ENCODE measurements at regions not wholly inside any gene's neighbourhood (a gene's known extent, or its start where the extent isn't known, plus 50 kb on each side); places are given as distances from the start of the nearest gene placed in this dataset.

DNA sequence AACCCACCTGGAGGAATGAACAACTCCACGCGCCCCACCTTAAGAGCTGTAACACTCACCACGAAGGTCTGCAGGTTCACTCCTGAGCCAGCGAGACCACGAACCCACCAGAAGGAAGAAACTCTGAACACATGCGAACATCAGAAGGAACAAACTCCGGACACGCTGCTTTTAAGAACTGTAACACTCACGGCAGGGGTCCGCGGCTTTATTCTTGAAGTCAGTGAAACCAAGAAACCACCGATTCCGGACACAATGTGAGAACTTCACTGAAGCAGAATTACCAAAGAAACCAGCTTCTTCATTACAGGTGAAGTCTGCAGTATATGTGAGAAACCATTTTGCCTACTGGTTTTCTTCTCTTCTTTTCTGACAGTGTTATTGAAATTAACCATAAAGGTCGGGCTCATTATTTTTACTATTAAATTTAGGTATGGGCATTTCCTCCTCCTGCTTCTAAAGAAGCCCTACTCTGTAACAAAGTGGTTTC, 303.0 kb downstream of the KCNA4 start:
- peaks cover 5% of the 10 kb centered on the region for H3K9me3 ChIP-seq (replicated peaks; ENCODE audit: control insufficient read depth, low read depth, low read length)
- 94% methylated on average over 9 of the region's 14 CpGs for WGBS (ENCODE audit: insufficient coverage)
- no peaks in the 10 kb centered on the region for H3K36me3 ChIP-seq (ENCODE audit: control insufficient read depth, insufficient read depth, low read length)

GRCh38 chr11:29712616-29713015, 304.2 kb downstream of the KCNA4 start:
- Histone ChIP-seq H3K27me3 (ENCODE audit: control insufficient read depth, insufficient read depth, low read length) (no peaks in the 10 kb centered on the region), H3K9me3 (replicated peaks; ENCODE audit: control insufficient read depth, low read depth, low read length) (peaks cover 5% of the 10 kb centered on the region), H3K4me1 (ENCODE audit: control insufficient read depth, insufficient read depth, low read length) (no peaks in the 10 kb centered on the region), H3K27ac (ENCODE audit: low read length) (no peak overlapping the region), H3K36me3 (ENCODE audit: control insufficient read depth, insufficient read depth, low read length) (no peaks in the 10 kb centered on the region), H3K4me3 (ENCODE audit: low read length) (no peak overlapping the region)
- 90% methylated on average over 8 of the region's 12 CpGs for WGBS (ENCODE audit: insufficient coverage)
- no peak for DNase-seq

More for the DNA sequence above, 303.0 kb downstream of the KCNA4 start:
- H3K27ac ChIP-seq (ENCODE audit: low read length) = no peak overlapping the region
- H3K4me1 ChIP-seq (ENCODE audit: control insufficient read depth, insufficient read depth, low read length) = no peaks in the 10 kb centered on the region
- H3K27me3 ChIP-seq (ENCODE audit: control insufficient read depth, insufficient read depth, low read length) = no peaks in the 10 kb centered on the region
- DNase-seq = no peak
- H3K4me3 ChIP-seq (ENCODE audit: low read length) = no peak overlapping the region

DNA sequence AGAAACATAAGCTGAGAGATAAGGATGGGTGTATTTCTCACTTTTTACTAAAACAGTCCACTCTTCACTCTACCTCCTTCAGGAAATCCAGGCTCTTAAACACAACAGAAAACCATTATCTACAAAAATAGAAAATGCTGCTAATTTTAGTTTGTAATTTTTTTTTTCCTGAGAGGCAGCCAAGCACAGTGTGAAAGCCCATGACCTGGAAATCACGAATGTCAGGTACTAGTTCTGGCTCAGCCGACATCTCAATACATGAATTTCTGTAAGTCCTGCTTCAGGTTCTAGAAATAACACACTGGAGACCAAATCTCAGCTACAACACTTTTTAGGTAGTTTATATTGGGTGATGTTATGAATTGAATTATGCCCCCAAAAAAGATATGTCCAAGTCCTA, 308.9 kb downstream of the KCNA4 start:
- peaks cover 5% of the 10 kb centered on the region for H3K9me3 ChIP-seq (replicated peaks; ENCODE audit: control insufficient read depth, low read depth, low read length)
- no peak for DNase-seq
- no peak overlapping the region for H3K27ac ChIP-seq (ENCODE audit: low read length)
- H3K36me3 ChIP-seq (ENCODE audit: control insufficient read depth, insufficient read depth, low read length) = no peaks in the 10 kb centered on the region
- H3K27me3 ChIP-seq (ENCODE audit: control insufficient read depth, insufficient read depth, low read length) = no peaks in the 10 kb centered on the region
- WGBS (ENCODE audit: insufficient coverage) = no CpG with 5 or more reads among the region's 2 CpGs
- no peaks in the 10 kb centered on the region for H3K4me1 ChIP-seq (ENCODE audit: control insufficient read depth, insufficient read depth, low read length)
- no peak overlapping the region for H3K4me3 ChIP-seq (ENCODE audit: low read length)

DNA sequence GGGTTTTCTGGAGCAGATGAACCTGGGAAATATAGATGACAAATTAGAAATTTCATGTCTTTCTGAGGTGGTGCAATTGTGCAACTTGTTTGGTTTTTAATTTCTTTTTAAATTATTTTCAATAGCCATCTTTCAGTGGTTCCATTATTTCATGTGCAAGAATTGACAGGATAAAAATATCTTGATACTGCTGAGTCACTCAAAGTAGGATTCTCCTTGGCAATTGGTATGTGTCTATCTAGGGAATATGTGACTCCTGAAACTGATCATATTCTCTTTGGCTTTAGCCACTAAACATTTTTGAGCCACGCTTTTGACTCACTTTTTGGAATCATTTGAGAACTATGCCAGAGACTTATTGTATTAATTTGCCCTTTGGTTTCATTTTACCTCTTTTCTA, 331.5 kb downstream of the KCNA4 start:
- Histone ChIP-seq H3K36me3 (ENCODE audit: control insufficient read depth, insufficient read depth, low read length) (no peaks in the 10 kb centered on the region), H3K9me3 (replicated peaks; ENCODE audit: control insufficient read depth, low read depth, low read length) (no peaks in the 10 kb centered on the region), H3K27ac (ENCODE audit: low read length) (no peak overlapping the region), H3K4me1 (ENCODE audit: control insufficient read depth, insufficient read depth, low read length) (no peaks in the 10 kb centered on the region), H3K27me3 (ENCODE audit: control insufficient read depth, insufficient read depth, low read length) (no peaks in the 10 kb centered on the region), H3K4me3 (ENCODE audit: low read length) (no peak overlapping the region)
- DNase-seq = no peak
- no CpG with 5 or more reads among the region's 1 CpG for WGBS (ENCODE audit: insufficient coverage)

DNA sequence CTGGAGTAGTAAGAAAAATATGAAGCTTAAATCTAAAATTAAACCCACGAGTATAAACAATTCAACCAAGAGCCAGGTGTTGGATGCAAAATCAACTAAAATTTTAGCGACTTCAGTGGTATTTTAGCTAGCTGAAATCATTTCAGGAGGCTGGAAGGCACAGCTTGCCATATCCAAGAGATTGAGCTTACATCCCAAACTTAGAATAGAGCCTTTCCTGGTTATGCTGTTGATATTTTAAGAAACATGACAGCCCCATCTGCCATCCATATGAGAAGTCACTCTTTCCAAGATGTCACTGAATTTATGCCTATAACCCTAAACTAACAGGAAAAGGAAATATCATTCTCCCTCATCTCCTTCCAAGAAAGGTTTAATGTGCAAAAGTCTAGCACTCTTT, 334.0 kb downstream of the KCNA4 start:
- Histone ChIP-seq H3K9me3 (replicated peaks; ENCODE audit: control insufficient read depth, low read depth, low read length) (no peaks in the 10 kb centered on the region), H3K27ac (ENCODE audit: low read length) (no peak overlapping the region), H3K27me3 (ENCODE audit: control insufficient read depth, insufficient read depth, low read length) (no peaks in the 10 kb centered on the region), H3K4me3 (ENCODE audit: low read length) (no peak overlapping the region), H3K36me3 (ENCODE audit: control insufficient read depth, insufficient read depth, low read length) (no peaks in the 10 kb centered on the region), H3K4me1 (ENCODE audit: control insufficient read depth, insufficient read depth, low read length) (no peaks in the 10 kb centered on the region)
- WGBS (ENCODE audit: insufficient coverage) = no CpG with 5 or more reads among the region's 2 CpGs
- no peak for DNase-seq

- H3K27ac ChIP-seq (ENCODE audit: low read length) = no peak overlapping the region
- H3K9me3 ChIP-seq (replicated peaks; ENCODE audit: control insufficient read depth, low read depth, low read length) = no peaks in the 10 kb centered on the region
- no peaks in the 10 kb centered on the region for H3K4me1 ChIP-seq (ENCODE audit: control insufficient read depth, insufficient read depth, low read length)
- H3K4me3 ChIP-seq (ENCODE audit: low read length) = no peak overlapping the region
- WGBS (ENCODE audit: insufficient coverage) = 100% methylated on average over 1 of the region's 3 CpGs
- no peaks in the 10 kb centered on the region for H3K27me3 ChIP-seq (ENCODE audit: control insufficient read depth, insufficient read depth, low read length)
- no peak for DNase-seq
- no peaks in the 10 kb centered on the region for H3K36me3 ChIP-seq (ENCODE audit: control insufficient read depth, insufficient read depth, low read length)
Measured at GRCh38 chr11:29679996-29680395, 336.8 kb downstream of the KCNA4 start.

DNA sequence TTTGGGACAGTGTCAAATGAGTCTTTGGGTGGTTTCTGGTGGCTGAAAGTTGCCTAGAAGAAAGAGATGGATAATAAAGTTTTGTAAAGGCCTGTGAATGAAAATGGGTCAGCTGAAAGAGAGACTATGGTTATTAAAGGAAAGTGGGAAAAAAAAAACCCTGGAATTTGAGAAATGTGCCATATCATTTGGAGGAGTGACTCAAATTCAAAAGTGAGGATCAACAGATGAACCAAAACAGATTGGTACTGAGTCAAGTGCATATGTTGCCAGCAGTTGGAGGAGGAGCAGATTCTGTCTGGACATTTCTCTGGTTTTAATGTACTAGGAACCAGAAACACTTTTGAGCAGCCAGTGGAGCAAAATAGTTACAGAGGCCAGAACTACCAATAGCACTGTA, 339.8 kb downstream of the KCNA4 start:
- Histone ChIP-seq H3K9me3 (replicated peaks; ENCODE audit: control insufficient read depth, low read depth, low read length) (no peaks in the 10 kb centered on the region), H3K27me3 (ENCODE audit: control insufficient read depth, insufficient read depth, low read length) (no peaks in the 10 kb centered on the region), H3K4me1 (ENCODE audit: control insufficient read depth, insufficient read depth, low read length) (no peaks in the 10 kb centered on the region), H3K36me3 (ENCODE audit: control insufficient read depth, insufficient read depth, low read length) (no peaks in the 10 kb centered on the region), H3K4me3 (ENCODE audit: low read length) (no peak overlapping the region), H3K27ac (ENCODE audit: low read length) (no peak overlapping the region)
- DNase-seq = no peak

- no peak overlapping the region for H3K27ac ChIP-seq (ENCODE audit: low read length)
- H3K4me3 ChIP-seq (ENCODE audit: low read length) = no peak overlapping the region
- DNase-seq = no peak
- H3K36me3 ChIP-seq (ENCODE audit: control insufficient read depth, insufficient read depth, low read length) = no peaks in the 10 kb centered on the region
- H3K9me3 ChIP-seq (replicated peaks; ENCODE audit: control insufficient read depth, low read depth, low read length) = no peaks in the 10 kb centered on the region
- whole genome bisulfite sequencing (ENCODE audit: insufficient coverage) = 61% methylated on average over 2 of the region's 5 CpGs
- no peaks in the 10 kb centered on the region for H3K27me3 ChIP-seq (ENCODE audit: control insufficient read depth, insufficient read depth, low read length)
- H3K4me1 ChIP-seq (ENCODE audit: control insufficient read depth, insufficient read depth, low read length) = no peaks in the 10 kb centered on the region
Measured at GRCh38 chr11:29669310-29669709, 347.5 kb downstream of the KCNA4 start.

GRCh38 chr11:29657709-29658108, 359.1 kb downstream of the KCNA4 start:
- Histone ChIP-seq H3K9me3 (replicated peaks; ENCODE audit: control insufficient read depth, low read depth, low read length) (peaks cover 4% of the 10 kb centered on the region), H3K4me3 (ENCODE audit: low read length) (no peak overlapping the region), H3K27ac (ENCODE audit: low read length) (no peak overlapping the region), H3K4me1 (ENCODE audit: control insufficient read depth, insufficient read depth, low read length) (no peaks in the 10 kb centered on the region), H3K36me3 (ENCODE audit: control insufficient read depth, insufficient read depth, low read length) (no peaks in the 10 kb centered on the region), H3K27me3 (ENCODE audit: control insufficient read depth, insufficient read depth, low read length) (no peaks in the 10 kb centered on the region)
- no CpG with 5 or more reads among the region's 2 CpGs for WGBS (ENCODE audit: insufficient coverage)
- no peak for DNase-seq

DNA sequence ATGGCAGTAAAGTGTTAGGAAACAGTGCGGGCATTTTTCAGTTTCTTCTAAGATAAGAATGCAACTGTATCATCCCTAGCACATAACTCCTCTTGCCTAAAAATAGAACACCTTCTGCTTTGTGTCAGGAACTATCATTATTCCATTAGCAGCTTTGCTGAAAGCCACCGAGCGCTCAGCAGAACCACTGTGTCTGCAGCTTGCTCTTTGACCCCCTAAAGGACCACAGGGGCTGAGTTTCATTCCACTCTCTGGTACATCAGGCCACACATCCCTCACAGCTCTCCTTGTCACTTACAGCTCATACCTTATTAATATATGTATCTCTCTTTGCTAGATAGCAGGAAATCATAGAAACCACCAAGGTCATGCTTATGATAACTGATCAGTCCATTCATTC, 360.2 kb downstream of the KCNA4 start:
- Histone ChIP-seq H3K9me3 (replicated peaks; ENCODE audit: control insufficient read depth, low read depth, low read length) (peaks cover 4% of the 10 kb centered on the region), H3K4me1 (ENCODE audit: control insufficient read depth, insufficient read depth, low read length) (no peaks in the 10 kb centered on the region), H3K4me3 (ENCODE audit: low read length) (no peak overlapping the region), H3K27me3 (ENCODE audit: control insufficient read depth, insufficient read depth, low read length) (no peaks in the 10 kb centered on the region), H3K27ac (ENCODE audit: low read length) (no peak overlapping the region), H3K36me3 (ENCODE audit: control insufficient read depth, insufficient read depth, low read length) (no peaks in the 10 kb centered on the region)
- DNase-seq = no peak
- no CpG with 5 or more reads among the region's 3 CpGs for WGBS (ENCODE audit: insufficient coverage)

DNA sequence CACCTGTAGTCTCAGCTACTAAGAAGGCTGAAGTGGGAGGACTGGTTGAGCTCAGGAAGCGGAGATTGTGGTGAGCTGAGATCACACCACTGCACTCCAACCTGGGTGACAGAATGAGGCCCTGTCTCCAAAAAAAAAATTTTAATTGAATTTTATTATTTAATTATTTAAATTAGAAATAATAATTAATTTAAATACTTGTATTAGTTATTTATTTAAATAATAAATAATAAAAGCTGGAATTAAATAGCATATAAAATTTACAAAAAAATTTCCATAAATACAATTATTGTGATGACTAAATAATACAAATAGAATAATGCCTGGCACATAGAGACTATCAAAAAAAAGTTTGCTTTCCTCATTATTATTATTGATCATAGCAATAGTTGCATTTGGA, 371.5 kb downstream of the KCNA4 start:
- H3K36me3 ChIP-seq (ENCODE audit: control insufficient read depth, insufficient read depth, low read length) = no peaks in the 10 kb centered on the region
- no peaks in the 10 kb centered on the region for H3K4me1 ChIP-seq (ENCODE audit: control insufficient read depth, insufficient read depth, low read length)
- no peaks in the 10 kb centered on the region for H3K27me3 ChIP-seq (ENCODE audit: control insufficient read depth, insufficient read depth, low read length)
- no peak for DNase-seq
- H3K4me3 ChIP-seq (ENCODE audit: low read length) = no peak overlapping the region
- no peak overlapping the region for H3K27ac ChIP-seq (ENCODE audit: low read length)
- no CpG with 5 or more reads among the region's 1 CpG for WGBS (ENCODE audit: insufficient coverage)
- no peaks in the 10 kb centered on the region for H3K9me3 ChIP-seq (replicated peaks; ENCODE audit: control insufficient read depth, low read depth, low read length)
